Omental fat pad (tissue), 1 donor: ENCODE measurements at regions not wholly inside any gene's neighbourhood (a gene's known extent, or its start where the extent isn't known, plus 50 kb on each side); places are given as distances from the start of the nearest gene placed in this dataset.
"Not testable (repeated sequence)": the region's sequence is repeated elsewhere in the genome, so short reads cannot be mapped to it uniquely, and the experiment has no call there.

Experiments used
- ATAC-seq: fragments of 150-250 bp; one replicate; pipeline ENCODE4 v1.9.1; 2016; ENCODE audit warnings: mild to moderate bottlenecking, moderate library complexity; ENCODE audit not compliant: low FRiP score
- DNase-seq: peaks from one replicate; pipeline ENCODE4 v3.0.0-alpha.2; 2019; ENCODE audit warnings: low spot score

DNA sequence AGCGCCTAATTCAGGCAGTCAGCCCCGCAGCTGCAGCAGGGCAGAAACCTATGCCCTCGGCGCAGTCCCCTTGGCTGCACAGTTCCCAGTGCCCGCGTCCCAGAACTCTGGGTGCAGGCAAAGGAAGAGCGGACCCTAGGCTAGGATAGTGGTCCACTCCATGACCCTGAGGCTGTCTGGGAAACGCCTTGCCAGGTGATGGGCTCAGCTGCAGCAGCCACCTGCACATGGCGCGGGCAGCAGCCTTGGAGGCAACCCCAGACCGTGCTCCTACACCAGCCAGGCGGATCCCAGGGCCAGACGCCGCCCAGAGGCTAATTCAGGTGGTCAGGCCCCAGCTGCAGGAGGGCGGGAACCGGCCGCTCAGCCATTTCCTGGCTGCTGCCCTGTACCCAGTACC lies 83.0 kb downstream of the POTEC start:
- DNase-seq, ATAC-seq: not testable (repeated sequence)

DNA sequence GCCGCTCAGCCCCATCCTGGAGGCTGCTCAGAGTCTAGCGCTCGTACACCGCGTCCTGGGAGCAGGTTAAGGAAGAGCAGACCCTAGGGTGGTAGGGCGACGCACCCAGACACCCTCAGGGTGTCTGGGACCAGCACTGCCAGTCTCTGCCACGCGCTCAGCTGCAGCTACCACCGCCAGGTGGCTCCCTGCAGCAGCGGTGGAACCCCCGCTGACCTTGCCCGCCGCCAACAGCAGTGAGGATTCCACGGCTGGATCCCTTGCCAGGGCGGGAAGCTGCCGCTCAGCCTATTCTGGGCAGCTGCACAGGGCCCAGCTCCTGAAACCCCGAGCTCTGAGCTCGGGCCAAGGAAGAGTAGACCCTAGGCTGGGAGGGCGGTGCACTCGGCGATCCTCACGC lies 83.6 kb downstream of the POTEC start:
- ATAC-seq, DNase-seq: not testable (repeated sequence)

DNA sequence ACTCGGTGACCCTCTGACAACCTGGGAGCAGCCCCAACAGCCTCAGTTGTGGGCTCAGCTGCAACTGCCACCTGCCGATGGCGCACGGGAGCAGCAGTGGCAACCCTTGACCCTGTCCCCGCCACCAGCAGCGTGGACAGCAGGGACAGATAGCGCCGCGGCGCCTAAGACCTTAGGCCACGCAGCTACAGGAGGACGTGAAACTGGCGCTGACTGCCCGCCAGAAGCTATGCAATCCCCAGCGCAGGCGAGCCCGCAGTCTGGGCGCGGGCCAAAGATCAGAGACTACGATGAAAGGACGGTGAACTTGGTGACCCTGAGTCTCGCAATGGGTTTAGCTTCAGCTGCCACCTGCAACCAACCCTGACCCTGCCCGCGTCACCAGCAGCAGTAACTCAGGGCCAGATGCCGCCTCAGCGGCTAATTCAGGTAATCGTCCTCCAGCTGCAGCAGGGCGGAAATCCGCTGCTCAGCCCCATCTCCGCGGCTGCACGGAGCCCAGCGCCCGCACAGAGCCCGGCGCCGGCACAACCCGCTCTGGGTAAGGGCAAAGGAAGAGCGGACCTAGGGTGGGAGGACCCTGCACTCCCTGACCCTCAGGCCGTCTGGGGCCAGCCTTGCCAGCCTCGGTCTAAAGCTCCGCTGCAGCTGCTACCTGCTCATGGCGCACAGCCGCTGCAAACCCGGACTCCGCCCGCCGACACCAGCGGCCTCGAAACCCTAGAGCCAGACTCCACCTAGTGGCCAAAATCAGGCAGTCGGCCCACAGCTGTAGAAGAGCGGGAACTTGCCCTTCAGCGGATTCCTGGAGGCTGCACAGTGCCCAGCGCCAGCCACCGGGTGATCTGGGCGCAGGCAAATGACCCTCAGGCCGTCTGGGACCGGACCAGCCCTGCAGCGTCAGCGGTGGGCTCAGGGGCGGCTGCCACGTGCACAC lies 85.1 kb downstream of the POTEC start:
- peak; percentile 51 for DNase-seq
- not testable (repeated sequence) for ATAC-seq

DNA sequence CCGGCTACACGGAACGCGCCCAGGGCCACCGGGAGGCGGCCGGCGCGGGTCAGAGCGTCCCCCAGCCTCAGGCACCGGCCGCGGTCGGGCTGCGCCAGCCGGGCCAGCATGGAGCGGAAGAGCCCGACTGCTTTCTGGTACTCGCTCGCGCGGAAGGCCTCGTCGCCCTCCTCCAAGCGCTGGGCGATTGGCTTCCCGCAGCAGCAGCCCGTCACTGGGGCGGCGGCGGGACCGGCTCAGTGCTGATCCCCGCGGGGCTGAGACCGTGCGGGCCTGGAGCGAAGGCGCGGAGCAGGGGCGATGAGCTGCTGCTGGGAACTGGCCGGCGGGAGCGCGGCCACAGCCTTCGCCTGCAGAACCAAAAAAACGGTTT lies 92.8 kb downstream of the POTEC start:
- ATAC-seq, DNase-seq: not testable (repeated sequence)

DNA sequence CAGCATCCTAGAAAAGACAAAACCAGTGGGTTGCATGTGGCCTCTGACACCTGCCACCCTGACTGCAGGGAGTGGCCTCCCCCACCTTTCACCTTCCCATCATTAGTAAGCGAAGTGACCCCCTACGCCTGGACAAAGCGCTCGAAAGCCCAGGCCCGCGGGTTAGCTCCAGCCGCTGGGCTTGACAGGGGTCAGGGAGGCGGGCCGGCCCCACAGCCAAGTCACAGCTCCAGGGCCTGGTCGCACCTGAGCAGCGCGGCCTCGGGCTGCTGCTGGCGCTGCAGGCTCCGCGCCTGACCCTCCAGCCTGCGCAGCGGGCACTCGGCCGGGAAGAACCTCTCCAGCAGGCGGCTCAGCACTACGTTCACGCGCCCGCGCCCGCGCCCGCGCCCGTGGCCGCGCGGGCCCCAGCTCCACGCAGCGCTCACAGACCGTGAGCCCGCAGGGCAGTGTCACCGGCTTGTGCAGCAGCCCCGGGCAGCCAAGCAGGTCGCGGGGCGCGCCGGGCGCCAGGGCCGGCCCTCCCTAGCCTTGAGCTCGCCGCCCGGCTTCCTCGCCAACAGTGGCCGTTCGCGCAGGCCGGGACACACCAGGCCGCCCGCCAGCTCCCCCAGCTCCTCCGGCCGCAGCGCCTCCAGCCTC lies 93.3 kb downstream of the POTEC start:
- not testable (repeated sequence) for DNase-seq
- peak; percentile 91 for ATAC-seq

DNA sequence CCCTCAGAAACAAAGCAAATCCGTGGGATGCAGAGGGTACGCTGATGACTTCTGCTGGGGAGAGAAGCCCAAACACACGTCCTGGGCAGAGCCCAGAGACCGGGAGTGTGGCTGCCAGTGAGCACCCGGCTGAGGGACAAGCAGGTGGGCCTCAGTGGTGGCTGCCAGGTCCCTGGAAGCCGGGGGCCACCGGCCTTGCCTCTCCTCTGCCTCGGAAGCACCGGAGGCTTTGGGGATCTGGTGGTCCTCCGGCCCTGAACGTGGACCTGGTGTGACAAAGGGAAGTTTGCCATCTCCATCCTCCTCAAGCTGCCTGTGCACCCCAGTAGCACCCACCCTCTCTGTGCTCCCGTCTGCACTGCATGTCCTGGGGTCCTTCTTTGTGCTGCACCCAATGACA lies 94.3 kb downstream of the POTEC start:
- not testable (repeated sequence) for ATAC-seq, DNase-seq

DNA sequence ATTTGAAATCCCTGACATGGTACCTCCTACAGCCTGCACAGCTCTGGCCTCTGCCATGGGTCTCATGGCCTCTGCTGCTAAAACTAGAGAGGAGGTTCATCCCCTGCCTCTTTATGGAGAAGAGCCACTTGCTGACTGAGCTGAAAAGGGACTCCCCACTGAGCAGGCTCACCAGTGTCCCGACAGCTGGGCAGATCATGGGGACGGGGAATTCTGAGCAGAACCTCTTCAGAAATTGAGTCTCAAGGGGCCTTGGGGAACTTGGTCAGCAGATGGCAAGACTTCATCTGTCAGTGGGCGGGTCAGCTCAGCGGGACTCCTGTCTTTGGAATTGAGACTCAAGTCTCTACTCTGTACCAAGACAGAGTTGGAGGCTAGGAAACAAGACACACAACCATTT lies 95.7 kb downstream of the POTEC start:
- DNase-seq, ATAC-seq: not testable (repeated sequence)

DNA sequence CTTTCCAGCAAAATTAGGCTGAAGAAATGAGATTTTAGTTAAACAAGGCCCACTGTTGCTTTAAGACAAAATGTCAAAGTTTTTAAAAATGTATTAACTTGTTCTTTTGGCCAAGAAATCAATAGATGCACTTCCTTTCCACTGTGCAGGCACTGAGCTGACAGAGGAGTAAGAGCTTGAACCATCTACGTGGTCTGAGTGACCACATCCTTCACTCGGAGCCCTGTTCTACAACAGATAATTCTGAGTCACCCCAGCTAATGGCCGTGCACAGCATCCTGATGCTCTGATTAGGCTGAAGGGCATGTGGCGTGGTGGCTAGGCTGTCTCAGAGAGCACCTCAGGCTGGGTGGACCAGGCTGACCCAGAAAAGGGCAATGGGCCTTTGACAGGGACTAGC lies 107.9 kb downstream of the POTEC start:
- DNase-seq, ATAC-seq: not testable (repeated sequence)

DNA sequence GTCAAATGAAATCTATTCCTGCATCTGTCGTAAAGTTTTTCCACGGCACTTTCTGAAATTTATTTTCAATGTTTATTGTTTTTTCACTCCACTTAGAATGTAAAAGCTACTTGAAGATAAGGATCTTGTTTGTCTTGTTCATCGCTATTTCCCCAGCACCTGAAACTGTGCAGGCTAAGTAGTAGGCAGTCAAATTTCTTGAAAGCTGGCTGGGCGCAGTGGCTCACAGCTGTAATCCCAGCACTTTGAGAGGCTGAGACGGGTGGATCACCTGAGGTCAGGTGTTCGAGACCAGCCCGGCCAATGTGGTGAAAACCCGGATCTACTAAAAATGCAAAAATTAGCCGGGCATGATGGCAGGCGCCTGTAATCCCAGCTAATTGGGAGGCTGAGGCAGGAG lies 111.0 kb downstream of the POTEC start:
- DNase-seq, ATAC-seq: not testable (repeated sequence)

DNA sequence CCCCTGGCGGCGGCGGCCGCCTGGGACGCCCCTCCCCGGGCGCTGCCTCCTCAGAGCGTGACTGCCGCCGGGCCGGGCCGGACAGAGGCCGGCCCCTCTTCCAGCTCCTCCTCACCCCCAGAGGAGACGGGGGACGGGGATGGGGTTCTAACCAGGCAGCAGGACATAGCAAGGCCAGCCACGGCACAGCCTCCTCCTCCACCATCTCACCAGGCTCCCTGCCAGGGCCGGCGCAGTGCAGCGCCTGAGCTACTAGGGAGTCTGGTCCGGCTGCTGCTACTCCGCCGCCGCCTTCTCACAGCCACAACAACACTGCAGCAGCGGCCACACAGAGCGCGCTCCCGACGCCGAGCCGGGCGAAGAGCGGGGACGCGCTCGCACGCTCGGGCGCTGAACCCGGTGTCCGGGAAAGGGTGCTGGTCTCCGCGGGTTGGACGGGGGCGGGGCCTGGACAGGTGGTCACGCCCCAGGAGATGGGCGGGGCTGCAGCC lies 112.3 kb downstream of the POTEC start:
- not testable (repeated sequence) for ATAC-seq
- DNase-seq = peak; percentile 24

DNA sequence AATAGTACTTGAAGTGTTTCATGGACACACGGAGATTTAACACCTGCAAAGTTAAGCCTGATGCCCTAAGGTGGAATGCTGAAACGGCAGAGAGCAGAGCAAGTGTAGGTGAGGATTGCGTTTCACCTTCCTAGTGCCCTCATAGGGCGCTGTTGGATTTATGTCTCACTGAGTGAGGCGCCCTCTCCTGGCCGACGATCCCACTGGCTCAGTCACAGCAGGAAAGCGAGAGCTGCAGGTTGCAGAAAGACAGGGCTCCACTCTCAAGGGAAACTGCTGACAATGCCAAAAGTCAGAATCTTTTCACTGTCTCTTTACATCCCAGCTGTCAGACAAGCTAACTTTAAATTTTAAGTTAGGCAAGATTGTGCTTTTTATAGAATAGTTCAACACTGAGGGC lies 127.6 kb downstream of the POTEC start:
- not testable (repeated sequence) for ATAC-seq, DNase-seq

DNA sequence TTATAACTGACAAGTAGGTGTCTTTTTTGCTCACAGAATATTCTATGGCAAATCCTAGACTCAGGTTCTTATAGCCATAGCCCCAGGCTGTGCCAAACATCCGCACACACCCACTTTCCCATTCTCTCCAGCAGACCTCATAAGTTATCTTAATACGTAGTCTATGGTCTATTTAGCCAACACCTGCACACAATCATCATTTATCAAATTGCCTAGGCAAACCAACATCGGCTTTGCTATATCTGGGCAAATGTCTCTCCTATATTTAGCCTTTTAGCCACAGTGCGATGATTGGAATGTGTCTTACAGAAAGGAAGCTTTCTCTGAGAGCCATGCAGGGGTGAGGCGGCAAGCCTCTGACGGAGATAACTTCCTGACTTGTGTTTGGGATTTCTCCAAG lies 128.0 kb downstream of the POTEC start:
- not testable (repeated sequence) for DNase-seq, ATAC-seq

DNA sequence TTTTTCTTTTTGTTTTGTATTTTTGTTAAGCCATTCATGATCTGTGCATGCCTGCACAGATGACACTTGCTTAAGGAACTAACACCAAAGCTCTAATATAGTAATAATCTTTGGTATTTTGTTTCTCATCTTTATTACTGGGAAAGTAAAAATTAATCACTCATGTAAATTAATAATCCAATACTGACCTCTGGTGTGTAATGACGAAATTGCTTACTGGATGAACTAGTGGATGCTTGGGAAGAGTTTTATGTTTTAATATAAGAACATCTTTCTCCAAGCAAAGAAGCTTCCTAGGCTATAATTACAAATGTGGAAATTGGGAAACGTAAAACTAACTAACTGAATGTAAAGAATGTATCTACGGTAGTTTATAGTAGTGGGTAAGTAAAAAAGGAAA lies 147.9 kb downstream of the POTEC start:
- DNase-seq, ATAC-seq: not testable (repeated sequence)

DNA sequence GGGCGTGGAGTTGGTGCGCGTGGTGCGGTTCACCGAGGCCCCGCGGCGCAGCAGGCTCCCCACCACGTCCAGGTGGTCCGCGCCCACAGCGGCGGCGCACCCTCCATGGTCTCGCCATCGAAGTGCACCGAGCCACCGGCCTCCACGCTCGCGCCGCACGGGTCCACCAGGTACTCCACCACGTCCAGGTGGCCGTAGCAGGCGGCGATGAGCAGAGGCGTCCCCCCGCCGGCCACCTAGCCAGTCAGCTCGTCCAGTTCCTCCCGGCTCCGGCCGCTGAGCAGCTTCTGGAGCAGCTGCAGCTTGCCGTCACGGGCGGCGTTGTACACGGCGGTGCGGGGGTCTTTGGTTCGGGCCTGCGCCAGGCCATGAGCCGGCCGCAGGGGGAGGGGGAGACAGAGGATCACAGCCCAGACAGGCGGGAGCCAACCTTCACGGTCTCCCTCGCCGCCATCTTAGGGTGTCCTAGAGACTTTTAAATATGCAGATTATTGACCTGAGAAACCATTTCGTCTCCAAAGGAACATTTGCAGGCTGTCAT lies 149.8 kb downstream of the POTEC start:
- ATAC-seq = not testable (repeated sequence)

DNA sequence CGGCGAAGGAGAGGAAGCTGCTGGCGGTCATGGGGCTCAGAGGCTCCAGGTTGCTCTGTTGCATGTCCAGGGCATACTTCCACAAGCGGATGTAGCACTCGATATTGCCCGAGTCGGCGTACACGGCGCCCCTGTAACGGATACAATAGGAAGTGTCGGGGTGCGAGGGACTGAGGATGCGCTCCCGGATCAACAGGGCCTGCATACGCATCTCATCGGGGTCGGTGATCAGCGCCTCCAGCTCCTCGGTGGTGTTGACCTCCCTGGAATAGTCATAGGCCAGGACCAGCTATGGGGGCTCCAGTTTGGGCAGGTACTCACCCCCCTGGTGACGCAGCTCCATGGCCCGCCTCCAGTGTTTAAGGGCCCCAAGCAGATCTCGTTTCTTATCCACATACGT lies 150.8 kb downstream of the POTEC start:
- DNase-seq, ATAC-seq: not testable (repeated sequence)

More for the DNA sequence above, 149.8 kb downstream of the POTEC start:
- DNase-seq = not testable (repeated sequence)

DNA sequence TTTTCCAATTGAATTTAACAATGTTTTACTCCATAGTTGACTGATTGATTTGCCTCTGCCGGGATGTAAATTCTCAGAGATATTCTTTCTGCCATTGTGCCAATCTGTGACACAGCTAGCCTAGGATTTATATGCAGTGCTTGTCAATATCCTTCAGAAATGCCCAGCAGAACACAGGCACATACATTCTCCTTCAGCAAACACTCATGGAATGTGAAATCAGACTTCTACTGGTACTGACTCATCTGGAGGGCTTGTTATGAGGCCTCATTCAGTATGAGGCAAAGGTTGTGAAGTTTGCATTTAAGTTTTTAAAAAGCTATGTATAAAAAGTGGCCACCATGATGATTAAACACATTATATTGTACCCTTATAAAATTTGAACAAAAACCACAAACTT lies 158.4 kb downstream of the POTEC start:
- ATAC-seq, DNase-seq: not testable (repeated sequence)

DNA sequence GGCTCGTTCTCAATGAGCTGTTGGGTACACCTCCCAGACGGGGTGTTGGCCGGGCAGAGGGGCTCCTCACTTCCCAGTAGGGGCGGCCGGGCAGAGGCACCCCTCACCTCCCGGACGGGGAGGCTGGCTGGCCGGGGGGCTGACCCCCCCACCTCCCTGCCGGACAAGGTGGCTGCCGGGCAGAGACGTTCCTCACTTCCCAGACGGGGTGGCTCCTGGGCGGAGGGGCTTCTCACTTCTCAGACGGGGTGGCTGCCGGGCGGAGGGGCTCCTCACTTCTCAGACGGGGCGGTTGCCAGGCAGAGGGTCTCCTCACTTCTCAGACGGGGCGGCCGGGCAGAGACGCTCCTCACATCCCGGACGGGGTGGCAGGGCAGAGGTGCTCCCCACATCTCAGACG lies 160.7 kb downstream of the POTEC start:
- not testable (repeated sequence) for ATAC-seq

DNA sequence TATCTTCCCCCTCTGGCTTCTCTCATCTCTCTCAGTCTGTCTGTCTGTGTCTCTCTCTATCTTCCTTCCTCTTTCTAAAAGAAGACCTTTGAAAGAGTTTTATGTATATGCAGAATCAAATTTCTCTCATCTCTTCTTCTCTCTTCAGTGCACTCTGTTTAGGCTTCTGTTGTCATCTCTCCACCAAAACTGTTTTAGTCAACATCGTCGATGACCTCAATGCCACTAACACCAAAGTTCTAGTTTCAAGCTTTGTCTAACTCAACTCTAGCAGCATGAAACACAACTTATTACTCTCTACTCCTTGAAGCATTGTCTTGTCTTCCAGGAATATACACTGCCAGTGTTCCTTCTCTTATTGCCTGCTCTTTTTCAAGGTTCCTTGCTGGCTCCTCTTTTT lies 163.9 kb downstream of the POTEC start:
- ATAC-seq, DNase-seq: not testable (repeated sequence)

More for the DNA sequence above, 160.7 kb downstream of the POTEC start:
- DNase-seq = not testable (repeated sequence)

DNA sequence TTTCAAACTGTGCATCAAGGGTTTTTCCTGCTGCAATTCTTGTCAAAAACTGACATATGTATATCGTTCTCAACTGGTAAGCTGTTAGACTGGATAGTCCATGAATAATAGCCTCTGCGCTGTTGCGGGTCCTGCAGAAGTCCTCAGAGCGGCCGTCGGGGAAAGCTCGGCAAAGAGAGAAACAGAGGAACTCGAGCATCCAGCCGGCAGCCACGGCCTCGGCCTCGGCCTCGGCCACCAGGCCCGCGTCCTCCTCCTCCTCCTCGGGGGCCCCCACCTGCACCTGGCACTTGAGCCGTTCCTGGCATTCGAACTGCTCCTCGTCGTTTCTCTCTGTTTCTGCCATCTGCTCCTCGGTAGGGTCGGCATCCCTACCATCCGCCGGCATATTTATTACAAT lies 165.0 kb downstream of the POTEC start:
- ATAC-seq, DNase-seq: not testable (repeated sequence)

DNA sequence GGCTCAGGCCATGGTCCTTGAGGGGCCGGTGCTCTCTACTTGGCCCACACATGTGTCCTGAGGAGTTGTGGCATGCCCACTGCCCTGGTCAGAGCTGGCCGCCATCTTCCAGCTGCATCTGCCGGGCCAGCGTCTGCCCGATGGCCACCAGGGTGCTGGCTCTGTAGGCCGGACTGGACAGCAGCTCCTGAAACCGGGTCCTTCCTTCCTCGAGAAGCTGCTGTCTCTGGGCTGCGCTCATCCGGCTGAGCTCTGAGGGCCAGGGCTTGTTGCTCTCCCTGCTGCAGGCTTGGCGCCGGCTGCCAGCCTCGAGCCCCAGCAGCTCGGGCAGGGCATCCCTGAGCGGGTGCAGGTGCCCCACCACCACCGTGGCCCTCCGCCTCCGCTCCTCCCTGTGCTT lies 182.1 kb downstream of the POTEC start:
- ATAC-seq = not testable (repeated sequence)

More for the DNA sequence above, 182.1 kb downstream of the POTEC start:
- DNase-seq = not testable (repeated sequence)
